Colonic mucosa (tissue), 4 donors: ENCODE measurements at regions not wholly inside any gene's neighbourhood (a gene's known extent, or its start where the extent isn't known, plus 50 kb on each side); places are given as distances from the start of the nearest gene placed in this dataset.

Experiments
- DNase-seq: peaks from one replicate; pipeline ENCODE4 v3.0.0-alpha.2; 2020
- H3K27ac ChIP-seq: fragments of 200-600 bp; one replicate; pipeline ENCODE4 v1.8.0; 2021
- H3K27me3 ChIP-seq: fragments of 200-600 bp; one replicate; pipeline ENCODE4 v1.8.0; 2021
- H3K36me3 ChIP-seq: fragments of 200-600 bp; one replicate; pipeline ENCODE4 v1.8.0; 2021
- H3K4me1 ChIP-seq: fragments of 200-600 bp; one replicate; pipeline ENCODE4 v1.8.0; 2021; ENCODE audit warnings: mild to moderate bottlenecking
- H3K4me3 ChIP-seq: fragments of 200-600 bp; one replicate; pipeline ENCODE4 v1.8.0; 2021
- H3K9ac ChIP-seq, 2 donors: one replicate each; pipeline ENCODE4 v1.7.0; 2013; ENCODE audit warnings: control low read depth in 2 of 2, low read depth in 2 of 2, low read length in 2 of 2
- H3K9me3 ChIP-seq: fragments of 200-600 bp; one replicate; pipeline ENCODE4 v1.8.0; 2021
- intact Hi-C: fragments of 100-400 bp; cut with DNase I; formaldehyde crosslinking; loops from one replicate; pipeline ENCODE4 v1.14.1; 2022
- TF ChIP-seq, protein P1 (sequence below): fragments of 200-600 bp; IDR thresholded peaks from one replicate; pipeline ENCODE4 v1.8.0; 2022; ENCODE audit warnings: antibody characterized with exemption, mild to moderate bottlenecking
- donor health status: healthy.
- donor health status: DM: no; HTN: no; CAD: no.
- donor health status: DM: no; HTN: no; CAD: no.

- no peaks in the 10 kb centered on the region for H3K27me3 ChIP-seq
- peak overlapping the region; percentile 22 for H3K27ac ChIP-seq
- no peaks in the 10 kb centered on the region for H3K36me3 ChIP-seq
- H3K9ac ChIP-seq = no peak overlapping the region
- intact Hi-C loops = no loop called here
- H3K4me3 ChIP-seq = no peak overlapping the region
- no peaks in the 10 kb centered on the region for H3K9me3 ChIP-seq
- DNase-seq = no peak
- TF ChIP-seq, protein P1, sequence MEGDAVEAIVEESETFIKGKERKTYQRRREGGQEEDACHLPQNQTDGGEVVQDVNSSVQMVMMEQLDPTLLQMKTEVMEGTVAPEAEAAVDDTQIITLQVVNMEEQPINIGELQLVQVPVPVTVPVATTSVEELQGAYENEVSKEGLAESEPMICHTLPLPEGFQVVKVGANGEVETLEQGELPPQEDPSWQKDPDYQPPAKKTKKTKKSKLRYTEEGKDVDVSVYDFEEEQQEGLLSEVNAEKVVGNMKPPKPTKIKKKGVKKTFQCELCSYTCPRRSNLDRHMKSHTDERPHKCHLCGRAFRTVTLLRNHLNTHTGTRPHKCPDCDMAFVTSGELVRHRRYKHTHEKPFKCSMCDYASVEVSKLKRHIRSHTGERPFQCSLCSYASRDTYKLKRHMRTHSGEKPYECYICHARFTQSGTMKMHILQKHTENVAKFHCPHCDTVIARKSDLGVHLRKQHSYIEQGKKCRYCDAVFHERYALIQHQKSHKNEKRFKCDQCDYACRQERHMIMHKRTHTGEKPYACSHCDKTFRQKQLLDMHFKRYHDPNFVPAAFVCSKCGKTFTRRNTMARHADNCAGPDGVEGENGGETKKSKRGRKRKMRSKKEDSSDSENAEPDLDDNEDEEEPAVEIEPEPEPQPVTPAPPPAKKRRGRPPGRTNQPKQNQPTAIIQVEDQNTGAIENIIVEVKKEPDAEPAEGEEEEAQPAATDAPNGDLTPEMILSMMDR = no peak
- no peaks in the 10 kb centered on the region for H3K4me1 ChIP-seq
Observed at GRCh38 chr10:62560201-62560819, 186.1 kb downstream of the ZNF365 start.

DNA sequence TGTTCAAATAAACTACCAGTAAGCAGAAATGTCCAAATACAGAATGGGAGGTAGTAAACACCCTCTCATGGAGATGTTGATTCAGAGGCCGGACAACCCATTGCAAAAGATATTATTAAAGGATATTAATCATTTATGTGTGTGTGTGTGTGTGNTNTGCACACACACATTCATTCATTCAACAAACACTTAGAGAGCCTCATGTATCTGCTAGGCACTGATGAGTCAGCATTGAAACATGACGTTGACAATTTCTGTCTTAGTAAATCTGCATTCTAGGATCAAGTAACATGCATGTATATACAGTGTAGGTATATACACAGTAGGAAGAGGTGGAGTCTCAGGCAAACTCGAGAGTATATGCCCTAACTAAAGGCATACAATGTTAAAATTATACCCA is 187.0 kb downstream of the ZNF365 start:
- no peaks in the 10 kb centered on the region for H3K27me3 ChIP-seq
- no peak overlapping the region for H3K9ac ChIP-seq
- no peak for DNase-seq
- no peaks in the 10 kb centered on the region for H3K4me1 ChIP-seq
- no peaks in the 10 kb centered on the region for H3K36me3 ChIP-seq
- TF ChIP-seq, protein P1 = no peak
- intact Hi-C loops = no loop called here
- H3K4me3 ChIP-seq = no peak overlapping the region
- H3K9me3 ChIP-seq = no peaks in the 10 kb centered on the region
- H3K27ac ChIP-seq = no peak overlapping the region

DNA sequence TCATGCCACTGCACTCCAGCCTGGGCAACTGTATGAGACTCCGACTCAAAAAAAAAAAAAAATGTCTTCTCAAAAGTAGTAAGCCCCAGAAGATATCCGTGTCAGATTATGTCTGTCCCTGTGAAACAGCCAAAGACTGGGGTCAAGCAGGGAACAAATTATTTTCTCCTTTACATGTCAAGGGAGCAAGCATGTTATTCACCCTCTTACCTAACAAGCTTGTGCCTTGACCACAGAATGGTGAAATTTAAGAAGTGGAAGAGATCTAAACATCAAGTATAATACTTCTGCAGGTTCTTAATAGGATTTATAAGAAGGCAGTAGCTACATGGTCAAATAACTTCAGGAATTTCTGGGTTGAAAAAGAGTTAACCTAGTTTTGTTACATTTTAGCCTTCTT is 187.9 kb downstream of the ZNF365 start:
- H3K9me3 ChIP-seq = no peaks in the 10 kb centered on the region
- intact Hi-C loops = no loop called here
- H3K27ac ChIP-seq = no peak overlapping the region
- H3K4me3 ChIP-seq = no peak overlapping the region
- no peaks in the 10 kb centered on the region for H3K4me1 ChIP-seq
- no peaks in the 10 kb centered on the region for H3K36me3 ChIP-seq
- TF ChIP-seq, protein P1 = no peak
- DNase-seq = no peak
- H3K27me3 ChIP-seq = no peaks in the 10 kb centered on the region
- no peak overlapping the region for H3K9ac ChIP-seq

GRCh38 chr10:62562795-62563194 is 188.6 kb downstream of the ZNF365 start:
- Histone ChIP-seq H3K4me3 (no peak overlapping the region), H3K9ac (no peak overlapping the region), H3K27ac (no peak overlapping the region), H3K9me3 (no peaks in the 10 kb centered on the region), H3K27me3 (no peaks in the 10 kb centered on the region), H3K36me3 (no peaks in the 10 kb centered on the region), H3K4me1 (no peaks in the 10 kb centered on the region)
- intact Hi-C loops = no loop called here
- no peak for DNase-seq
- TF ChIP-seq, protein P1 = no peak

GRCh38 chr10:62573929-62574328 is 199.8 kb downstream of the ZNF365 start:
- no peaks in the 10 kb centered on the region for H3K27me3 ChIP-seq
- no peaks in the 10 kb centered on the region for H3K4me1 ChIP-seq
- H3K9me3 ChIP-seq = no peaks in the 10 kb centered on the region
- no peak overlapping the region for H3K27ac ChIP-seq
- no peak overlapping the region for H3K4me3 ChIP-seq
- intact Hi-C loops = no loop called here
- no peak for DNase-seq
- no peak overlapping the region for H3K9ac ChIP-seq
- TF ChIP-seq, protein P1 = no peak
- no peaks in the 10 kb centered on the region for H3K36me3 ChIP-seq
